IgD-negative memory B cell (primary cell): ENCODE measurements at regions not wholly inside any gene's neighbourhood (a gene's known extent, or its start where the extent isn't known, plus 50 kb on each side); places are given as distances from the start of the nearest gene placed in this dataset.

Experiments used
- H3K27ac Mint-ChIP-seq, 3 donors: one replicate each; pipeline ENCODE4 v1.8.0; 2020 to 2022; ENCODE audit warnings: mild to moderate bottlenecking in 3 of 3, mixed read lengths in 3 of 3, moderate library complexity in 1 of 3
- H3K27me3 Mint-ChIP-seq: one replicate; pipeline ENCODE4 v1.8.0; 2021; ENCODE audit warnings: mixed read lengths
- H3K36me3 Mint-ChIP-seq: one replicate; pipeline ENCODE4 v1.8.0; 2020; ENCODE audit warnings: mild to moderate bottlenecking, mixed read lengths
- H3K4me1 Mint-ChIP-seq, 3 donors: one replicate each; pipeline ENCODE4 v1.8.0; 2020 to 2022; ENCODE audit warnings: mixed read lengths in 3 of 3, mild to moderate bottlenecking in 1 of 3
- H3K4me3 Mint-ChIP-seq, 4 donors: one replicate each; pipeline ENCODE4 v1.8.0; 2020 to 2022; ENCODE audit warnings: mild to moderate bottlenecking in 4 of 4, mixed read lengths in 4 of 4, moderate library complexity in 3 of 4
- H3K9me3 Mint-ChIP-seq, 3 donors: one replicate each; pipeline ENCODE4 v1.8.0; 2020 to 2021; ENCODE audit warnings: mixed read lengths in 3 of 3, mild to moderate bottlenecking in 1 of 3

- H3K4me1 Mint-ChIP-seq = no peaks in the 10 kb centered on the region
- no peak overlapping the region for H3K27ac Mint-ChIP-seq
- H3K36me3 Mint-ChIP-seq = no peaks in the 10 kb centered on the region
- H3K4me3 Mint-ChIP-seq = no peak overlapping the region
- peaks cover 0 to 2% (median 0%) of the 10 kb centered on the region in 3 donors for H3K9me3 Mint-ChIP-seq
- no peaks in the 10 kb centered on the region for H3K27me3 Mint-ChIP-seq
Observed at GRCh38 chr5:107303171-107303968, 367.4 kb downstream of the EFNA5 start.

GRCh38 chr5:107302441-107302840, 368.3 kb downstream of the EFNA5 start:
- no peak overlapping the region for H3K27ac Mint-ChIP-seq
- no peaks in the 10 kb centered on the region for H3K4me1 Mint-ChIP-seq
- no peak overlapping the region for H3K4me3 Mint-ChIP-seq
- H3K27me3 Mint-ChIP-seq = no peaks in the 10 kb centered on the region
- H3K36me3 Mint-ChIP-seq = no peaks in the 10 kb centered on the region
- peaks cover 0 to 2% (median 0%) of the 10 kb centered on the region in 3 donors for H3K9me3 Mint-ChIP-seq

- Mint-ChIP-seq H3K27ac (no peak overlapping the region), H3K9me3 (peaks cover 0 to 4% (median 0%) of the 10 kb centered on the region in 3 donors), H3K4me1 (no peaks in the 10 kb centered on the region), H3K36me3 (no peaks in the 10 kb centered on the region), H3K4me3 (no peak overlapping the region), H3K27me3 (no peaks in the 10 kb centered on the region)
Observed at GRCh38 chr5:107301999-107302398, 368.7 kb downstream of the EFNA5 start.

GRCh38 chr5:107300721-107301327, 369.9 kb downstream of the EFNA5 start:
- Mint-ChIP-seq H3K27me3 (no peaks in the 10 kb centered on the region), H3K9me3 (peaks cover 0 to 4% (median 0%) of the 10 kb centered on the region in 3 donors), H3K36me3 (no peaks in the 10 kb centered on the region), H3K4me3 (no peak overlapping the region), H3K4me1 (no peaks in the 10 kb centered on the region), H3K27ac (no peak overlapping the region)

GRCh38 chr5:107296572-107296971, 374.2 kb downstream of the EFNA5 start:
- H3K9me3 Mint-ChIP-seq = peaks cover 0 to 6% (median 2%) of the 10 kb centered on the region in 3 donors
- H3K4me1 Mint-ChIP-seq = peaks cover 0 to 5% (median 1%) of the 10 kb centered on the region in 3 donors
- no peak overlapping the region for H3K27ac Mint-ChIP-seq
- no peak overlapping the region for H3K4me3 Mint-ChIP-seq
- H3K27me3 Mint-ChIP-seq = no peaks in the 10 kb centered on the region
- H3K36me3 Mint-ChIP-seq = no peaks in the 10 kb centered on the region

- no peaks in the 10 kb centered on the region for H3K27me3 Mint-ChIP-seq
- H3K27ac Mint-ChIP-seq = no peak overlapping the region
- H3K36me3 Mint-ChIP-seq = no peaks in the 10 kb centered on the region
- peaks cover 0 to 5% (median 1%) of the 10 kb centered on the region in 3 donors for H3K4me1 Mint-ChIP-seq
- H3K9me3 Mint-ChIP-seq = peaks cover 0 to 6% (median 2%) of the 10 kb centered on the region in 3 donors
- no peak overlapping the region for H3K4me3 Mint-ChIP-seq
Observed at GRCh38 chr5:107295914-107296313, 374.8 kb downstream of the EFNA5 start.

- H3K4me1 Mint-ChIP-seq = peaks cover 0 to 5% (median 1%) of the 10 kb centered on the region in 3 donors
- no peaks in the 10 kb centered on the region for H3K27me3 Mint-ChIP-seq
- peak overlapping the region in 1 of 3 donors; percentile 13 for H3K27ac Mint-ChIP-seq
- H3K4me3 Mint-ChIP-seq = no peak overlapping the region
- peaks cover 0 to 6% (median 2%) of the 10 kb centered on the region in 3 donors for H3K9me3 Mint-ChIP-seq
- H3K36me3 Mint-ChIP-seq = no peaks in the 10 kb centered on the region
Observed at GRCh38 chr5:107294669-107295068, 376.1 kb downstream of the EFNA5 start.

- peaks cover 0 to 5% (median 1%) of the 10 kb centered on the region in 3 donors for H3K4me1 Mint-ChIP-seq
- H3K4me3 Mint-ChIP-seq = peak overlapping the region in 1 of 4 donors; percentile 39
Observed at GRCh38 chr5:107294211-107294550, 376.6 kb downstream of the EFNA5 start.

GRCh38 chr5:107293541-107294210, 377.1 kb downstream of the EFNA5 start:
- Mint-ChIP-seq H3K4me3 (no peak overlapping the region), H3K36me3 (no peaks in the 10 kb centered on the region), H3K27ac (no peak overlapping the region), H3K9me3 (peaks cover 0 to 6% (median 2%) of the 10 kb centered on the region in 3 donors), H3K27me3 (no peaks in the 10 kb centered on the region), H3K4me1 (peaks cover 0 to 6% (median 1%) of the 10 kb centered on the region in 3 donors)

More at GRCh38 chr5:107294211-107294550, 376.6 kb downstream of the EFNA5 start:
- Mint-ChIP-seq H3K27ac (no peak overlapping the region), H3K36me3 (no peaks in the 10 kb centered on the region), H3K9me3 (peaks cover 0 to 6% (median 2%) of the 10 kb centered on the region in 3 donors), H3K27me3 (no peaks in the 10 kb centered on the region)

- peaks cover 6% of the 10 kb centered on the region for H3K27me3 Mint-ChIP-seq
- H3K9me3 Mint-ChIP-seq = peaks cover 0 to 6% (median 0%) of the 10 kb centered on the region in 3 donors
- H3K4me1 Mint-ChIP-seq = peaks cover 0 to 6% (median 1%) of the 10 kb centered on the region in 3 donors
- H3K27ac Mint-ChIP-seq = peak overlapping the region in 1 of 3 donors; percentile 11
- H3K36me3 Mint-ChIP-seq = no peaks in the 10 kb centered on the region
- H3K4me3 Mint-ChIP-seq = no peak overlapping the region
Observed at GRCh38 chr5:107291866-107292265, 378.9 kb downstream of the EFNA5 start.

- H3K27ac Mint-ChIP-seq = no peak overlapping the region
- H3K27me3 Mint-ChIP-seq = peaks cover 6% of the 10 kb centered on the region
- H3K4me3 Mint-ChIP-seq = no peak overlapping the region
- no peaks in the 10 kb centered on the region for H3K36me3 Mint-ChIP-seq
- H3K9me3 Mint-ChIP-seq = peaks cover 0 to 6% (median 0%) of the 10 kb centered on the region in 3 donors
- H3K4me1 Mint-ChIP-seq = peaks cover 0 to 6% (median 1%) of the 10 kb centered on the region in 3 donors
Observed at GRCh38 chr5:107290780-107291398, 379.8 kb downstream of the EFNA5 start.

GRCh38 chr5:107289030-107289714, 381.6 kb downstream of the EFNA5 start:
- H3K27ac Mint-ChIP-seq = no peak overlapping the region
- no peak overlapping the region for H3K4me3 Mint-ChIP-seq
- H3K9me3 Mint-ChIP-seq = peaks cover 0 to 6% (median 0%) of the 10 kb centered on the region in 3 donors
- H3K27me3 Mint-ChIP-seq = peaks cover 6% of the 10 kb centered on the region
- H3K4me1 Mint-ChIP-seq = peaks cover 0 to 4% (median 1%) of the 10 kb centered on the region in 3 donors
- H3K36me3 Mint-ChIP-seq = no peaks in the 10 kb centered on the region

- Mint-ChIP-seq H3K36me3 (no peaks in the 10 kb centered on the region), H3K9me3 (no peaks in the 10 kb centered on the region), H3K27me3 (peaks cover 6% of the 10 kb centered on the region), H3K4me3 (no peak overlapping the region), H3K27ac (no peak overlapping the region), H3K4me1 (peaks cover 0 to 2% (median 0%) of the 10 kb centered on the region in 3 donors)
Observed at GRCh38 chr5:107286447-107287098, 384.2 kb downstream of the EFNA5 start.

- Mint-ChIP-seq H3K27me3 (peaks cover 7% of the 10 kb centered on the region), H3K4me3 (no peak overlapping the region), H3K36me3 (no peaks in the 10 kb centered on the region), H3K9me3 (no peaks in the 10 kb centered on the region), H3K27ac (no peak overlapping the region), H3K4me1 (peaks cover 0 to 2% (median 0%) of the 10 kb centered on the region in 3 donors)
Observed at GRCh38 chr5:107285772-107286171, 385.0 kb downstream of the EFNA5 start.
